Spleen (tissue), 7 donors: ENCODE measurements at regions not wholly inside any gene's neighbourhood (a gene's known extent, or its start where the extent isn't known, plus 50 kb on each side); places are given as distances from the start of the nearest gene placed in this dataset.

Experiments
- CTCF ChIP-seq, 11 experiments: fragments of 200-600 bp in 7 of 11; fragments of 450-650 bp in 4 of 11; sonication (generic) in 4 of 11; IDR thresholded peaks in 8 of 11; conservative IDR thresholded peaks in 3 of 11; 1 replicate in 7 of 11; 2 replicates in 4 of 11; pipeline versions ENCODE4 v1.4.0 to v1.8.0; 2016 to 2021; ENCODE audit warnings: antibody characterized with exemption in 11 of 11, inconsistent platforms in 4 of 11, mild to moderate bottlenecking in 1 of 11
- POLR2AphosphoS5 ChIP-seq, 3 donors: sonication (generic); formaldehyde crosslinking; IDR thresholded peaks; one replicate each; pipeline ENCODE4 v1.5.1; 2017; ENCODE audit warnings: antibody characterized with exemption in 3 of 3
- donor health status: DM: no; HTN: no; CAD: no; lungs with moderate emphysema.
- donor health status: DM: no; HTN: no; CAD: no.
- donor health status: DM: no; HTN: no; CAD: no.

- TF ChIP-seq CTCF (IDR thresholded peaks at IDR 0.05 in 8 of 11, conservative IDR thresholded peaks at IDR 0.05 in 3 of 11) (no peak), POLR2AphosphoS5 (IDR thresholded peaks at IDR 0.05) (no peak)
These were observed 367.3 kb downstream of the UTRN start for GRCh38 chr6:144652292-144652891.
